NCI-H446 treated with DMSO at 0.1 percent for 48 hours (cell line): ENCODE measurements at regions not wholly inside any gene's neighbourhood (a gene's known extent, or its start where the extent isn't known, plus 50 kb on each side); places are given as distances from the start of the nearest gene placed in this dataset.

Experiments
- DNase-seq: peaks from one replicate; lab custom pipeline; 2025; lab: John Stamatoyannopoulos, UW

DNA sequence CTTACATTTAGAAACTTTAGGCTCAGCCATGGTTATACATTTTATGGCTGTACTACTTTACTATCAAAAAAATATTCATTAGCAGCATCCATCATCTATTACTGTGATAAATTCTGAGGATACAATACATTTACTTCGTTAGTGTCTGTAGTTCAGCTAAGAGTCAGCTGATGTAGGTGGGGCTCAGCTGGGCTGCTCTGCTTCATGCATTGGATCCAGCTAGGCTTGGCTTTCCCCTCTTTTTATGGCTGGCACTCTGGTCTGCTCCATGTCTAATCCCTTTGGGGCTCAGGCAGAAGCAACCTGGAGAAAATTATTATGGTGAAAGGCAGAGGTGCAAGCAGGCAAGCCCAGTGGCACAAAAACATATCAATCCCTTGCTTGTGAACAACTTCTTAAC, 930.1 kb upstream of the NR2F2 start:
- no peak for DNase-seq

DNA sequence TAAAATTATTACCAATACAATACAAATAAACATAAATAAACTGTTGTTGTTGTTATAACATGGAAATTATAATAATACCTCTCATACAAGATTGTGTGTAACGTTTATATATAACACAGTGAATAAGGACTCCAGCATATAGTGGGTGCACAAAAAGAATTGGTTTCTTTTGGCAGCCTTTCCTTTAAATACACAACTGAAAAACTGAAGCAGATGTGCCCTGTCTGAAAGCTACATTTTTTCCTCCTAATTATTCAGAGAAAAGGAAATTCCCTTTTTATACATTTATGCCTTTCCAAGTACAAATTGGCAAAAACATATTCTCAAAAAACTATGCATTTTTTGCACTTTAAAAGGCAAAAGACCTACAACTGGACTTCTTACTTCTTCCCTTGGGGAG, 928.9 kb upstream of the NR2F2 start:
- DNase-seq, result no peak

DNA sequence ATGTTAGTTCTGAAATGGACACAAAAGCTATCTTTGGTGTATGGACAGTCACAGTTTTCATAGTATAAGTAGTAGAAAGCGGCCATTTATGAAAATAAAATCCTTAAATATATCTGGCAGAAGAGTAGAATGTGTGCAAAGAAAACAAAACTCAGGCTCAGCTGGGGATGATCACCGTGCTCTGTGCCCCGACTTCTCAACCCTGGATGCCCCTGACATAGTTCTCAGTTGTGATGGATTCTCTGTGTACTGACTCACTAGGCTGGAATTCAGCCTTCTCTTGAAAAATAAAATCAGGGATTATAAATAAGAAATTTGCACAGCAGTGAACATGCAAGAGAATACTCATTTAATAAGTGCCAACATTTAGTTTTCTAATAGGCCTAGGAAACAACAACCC, 925.1 kb upstream of the NR2F2 start:
- DNase-seq, result no peak

DNA sequence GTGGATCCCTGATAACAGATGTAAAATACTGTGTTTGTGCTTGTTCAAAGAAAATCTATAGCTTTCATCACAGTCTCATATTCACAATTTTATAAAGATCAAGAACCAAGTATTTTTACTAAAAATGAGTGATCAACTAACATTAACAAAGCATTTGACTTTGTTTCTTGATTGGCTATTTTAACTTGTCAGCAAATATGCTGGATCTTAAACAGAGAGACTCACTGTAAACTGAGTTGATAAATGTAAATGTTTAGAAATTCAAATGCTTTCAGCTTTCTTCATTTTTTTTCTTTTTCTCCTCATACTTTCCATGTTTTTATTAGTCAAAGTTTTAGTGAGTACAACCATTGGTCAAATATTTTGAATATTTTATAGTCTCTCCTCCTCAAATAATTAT, 923.0 kb upstream of the NR2F2 start:
- DNase-seq, result no peak

DNA sequence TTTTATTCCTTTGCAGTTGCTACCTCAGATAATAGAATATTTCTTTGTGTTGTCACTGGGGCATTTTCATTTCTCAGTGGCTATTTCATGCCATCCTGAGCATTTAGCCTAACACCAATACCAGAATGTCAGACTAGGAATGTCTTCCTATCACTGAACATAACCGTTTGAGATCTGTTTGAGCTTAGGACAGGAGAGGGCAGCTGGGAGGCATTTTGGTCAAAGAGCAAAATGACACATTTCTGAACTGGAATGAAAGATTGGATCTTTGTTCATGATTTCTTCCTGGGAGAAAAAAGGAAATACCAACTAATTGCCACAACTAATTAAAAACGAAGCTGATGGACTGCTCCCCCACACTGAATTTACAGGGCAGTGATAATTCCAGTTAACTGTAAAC, 921.3 kb upstream of the NR2F2 start:
- DNase-seq, result no peak

DNA sequence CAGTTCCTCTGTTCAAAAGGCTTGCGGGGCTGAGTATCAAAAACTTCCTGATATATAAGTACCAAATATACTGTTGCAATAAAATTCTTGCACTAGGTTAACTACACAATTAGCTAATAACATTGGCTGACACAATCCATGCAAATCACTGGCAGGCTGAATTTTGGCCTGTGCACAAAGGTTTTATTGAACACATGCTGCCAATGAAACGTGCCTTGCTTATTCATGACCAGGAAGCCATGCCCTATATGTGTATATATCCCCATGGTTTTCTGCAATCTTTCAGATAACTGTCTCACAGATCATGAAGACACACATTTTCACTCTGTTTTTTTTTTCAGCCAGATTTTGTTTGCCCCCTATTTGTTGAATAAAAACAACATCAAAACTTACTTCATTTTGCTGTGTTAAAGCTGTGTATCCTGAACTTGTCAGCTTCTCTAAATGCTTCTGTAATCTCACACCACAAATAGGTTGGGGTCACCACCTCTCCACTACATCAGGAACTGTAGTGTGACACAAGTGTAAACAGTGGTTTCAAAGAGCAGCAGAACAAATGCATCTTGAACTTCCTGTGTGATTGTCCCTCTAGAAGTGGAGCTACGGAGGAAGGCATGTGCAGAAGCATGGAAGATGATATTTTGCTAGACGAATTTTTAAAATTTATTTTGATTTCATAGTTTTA, 920.7 kb upstream of the NR2F2 start:
- no peak for DNase-seq

DNA sequence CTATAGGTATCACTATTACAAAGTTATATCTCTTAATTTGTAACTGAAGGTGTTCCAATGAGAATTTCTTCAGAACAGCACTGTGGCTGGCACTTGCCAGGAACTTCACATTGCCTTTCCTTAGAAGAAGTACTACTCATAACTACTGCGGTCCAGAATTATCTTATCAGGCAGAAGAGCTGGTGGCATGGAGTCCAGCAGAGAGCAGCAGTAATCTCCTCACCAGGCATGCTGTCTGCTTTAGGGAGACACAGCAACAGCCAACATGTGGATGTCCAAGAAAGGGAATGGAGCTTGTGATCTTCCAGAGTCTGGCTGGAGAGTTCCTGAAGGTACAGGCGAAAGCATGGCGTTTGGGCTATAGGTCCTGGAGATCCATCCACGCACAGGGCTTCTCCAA, 919.7 kb upstream of the NR2F2 start:
- no peak for DNase-seq

DNA sequence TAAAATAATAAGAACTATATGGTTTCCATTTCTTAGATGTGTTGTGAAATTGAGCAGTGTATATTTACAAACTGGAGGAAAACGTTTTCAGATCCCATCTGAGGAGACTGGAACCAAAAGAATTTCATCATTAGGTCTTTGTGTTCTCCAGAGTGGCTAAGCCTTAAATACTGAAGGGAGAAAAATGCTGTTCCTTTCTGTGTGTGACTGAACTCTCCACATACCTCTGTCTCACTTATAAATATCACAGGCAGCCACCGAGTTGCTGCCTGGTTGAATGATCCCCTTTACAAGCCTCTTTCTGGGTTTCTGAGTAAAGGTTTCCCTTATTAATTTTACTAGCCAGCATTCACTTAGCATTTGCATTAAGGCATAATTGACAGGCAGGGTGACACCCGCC, 913.9 kb upstream of the NR2F2 start:
- DNase-seq, result no peak

DNA sequence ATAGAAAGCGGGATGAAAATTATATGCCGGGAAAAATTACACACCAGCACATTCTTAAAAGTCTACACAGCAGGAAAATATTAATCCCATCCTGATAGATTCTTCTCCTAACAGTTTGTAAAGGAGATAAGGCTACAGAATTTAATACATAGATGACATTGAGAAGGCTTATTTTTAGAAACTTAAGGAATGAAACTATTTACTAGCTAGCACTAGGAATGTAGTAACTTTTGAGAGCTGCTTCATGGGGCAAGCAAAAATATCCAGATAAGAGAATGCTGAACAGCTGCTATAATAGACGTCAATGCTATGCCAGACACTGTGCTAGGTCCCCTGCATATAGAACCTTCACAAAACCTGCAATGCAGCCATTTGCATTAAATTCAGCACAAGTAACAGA, 912.7 kb upstream of the NR2F2 start:
- DNase-seq, result no peak

DNA sequence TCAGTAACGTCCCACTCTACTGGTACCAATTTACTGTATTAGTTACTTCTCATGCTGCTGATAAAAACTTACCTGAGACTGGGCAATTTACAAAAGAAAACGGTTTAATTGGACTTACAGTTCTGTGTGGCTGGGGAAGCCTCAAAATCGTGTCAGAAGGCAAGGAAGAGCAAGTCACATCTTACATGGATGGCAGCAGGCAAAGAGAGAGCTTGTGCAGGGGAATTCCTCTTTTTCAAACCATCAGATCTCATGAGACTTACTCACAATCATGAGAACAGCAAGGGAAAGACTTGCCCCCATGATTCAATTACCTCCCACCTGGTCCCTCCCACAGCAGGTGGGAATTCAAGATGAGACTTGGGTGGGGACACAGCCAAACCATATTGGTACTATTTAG, 908.2 kb upstream of the NR2F2 start:
- no peak for DNase-seq

DNA sequence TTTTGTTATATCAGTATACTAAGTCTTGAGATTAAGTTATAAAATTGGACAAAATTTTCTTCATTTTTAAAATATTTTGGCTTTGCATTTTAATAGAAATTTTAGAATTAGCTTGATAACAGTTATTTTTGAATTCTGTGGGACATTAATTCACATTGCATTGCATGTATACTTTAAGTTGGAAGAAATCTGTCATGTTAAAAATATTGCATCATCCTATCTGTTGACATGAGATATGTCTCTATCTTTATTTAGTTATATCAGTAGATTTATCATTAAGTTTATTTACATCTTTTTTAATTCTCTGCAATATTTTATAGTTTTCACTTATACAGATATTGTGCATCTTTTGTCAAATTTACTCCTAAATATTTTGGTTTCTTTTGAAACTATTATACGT, 904.6 kb upstream of the NR2F2 start:
- DNase-seq, result no peak

DNA sequence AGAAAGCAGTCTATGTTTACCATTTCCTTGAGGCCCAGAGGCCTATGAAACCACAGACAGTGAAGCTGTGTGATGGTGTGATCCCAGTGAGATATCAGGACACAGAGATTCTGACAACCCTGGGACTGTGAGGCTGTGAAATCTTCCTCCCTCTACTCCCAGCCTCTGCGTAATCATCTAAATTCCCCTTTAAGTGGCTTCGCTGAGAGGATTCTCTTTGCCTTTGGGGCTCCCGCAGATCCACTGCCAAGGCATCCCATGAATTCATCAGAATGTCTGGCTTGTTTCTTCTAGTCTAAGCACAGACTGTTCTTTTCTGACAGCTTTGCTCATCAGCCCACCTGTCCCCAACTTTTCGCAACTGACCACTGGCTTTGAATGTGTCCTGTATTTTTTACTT, 901.2 kb upstream of the NR2F2 start:
- no peak for DNase-seq

DNA sequence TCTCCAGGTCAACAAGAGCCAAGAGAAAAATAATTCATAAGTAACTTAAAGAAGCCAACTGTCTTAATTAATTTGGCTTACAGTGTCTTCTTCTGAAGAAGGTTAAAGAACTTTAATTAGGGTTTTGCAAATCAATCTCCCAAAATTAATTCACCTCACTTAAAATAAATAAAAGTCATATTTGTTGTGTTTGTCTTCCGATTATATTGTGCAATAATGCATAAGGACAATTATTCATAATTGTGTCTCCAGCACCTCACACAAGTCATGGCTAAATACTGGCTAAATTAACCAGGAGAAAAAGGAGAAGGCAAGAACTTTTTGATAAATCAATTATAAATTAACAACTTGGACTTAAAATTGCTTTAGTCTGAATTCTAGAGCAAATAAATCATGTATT, 899.0 kb upstream of the NR2F2 start:
- DNase-seq, result no peak

DNA sequence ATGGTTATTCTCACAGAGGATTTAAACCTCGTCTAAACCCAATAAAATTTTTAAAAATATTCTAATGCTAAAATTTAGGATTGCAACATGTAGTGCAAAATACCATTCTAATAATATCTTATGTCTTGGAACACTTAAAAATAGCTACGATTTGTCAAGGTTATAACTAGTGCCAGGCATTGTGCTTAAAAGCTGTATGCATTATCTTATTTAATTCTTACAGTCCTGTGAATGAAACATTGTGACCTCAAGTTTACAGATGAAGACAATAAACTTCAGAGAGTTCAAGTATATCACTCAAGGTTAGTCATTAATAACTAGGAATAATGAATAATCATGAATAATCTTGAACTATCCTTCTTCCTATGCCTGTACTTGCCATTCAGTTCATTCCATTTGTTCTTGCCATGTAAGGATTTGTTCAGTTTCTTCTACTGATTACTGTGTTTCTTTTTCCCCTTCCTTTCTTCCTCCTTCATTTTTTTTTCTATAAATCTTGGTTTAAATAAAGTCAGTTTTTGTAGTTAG, 897.6 kb upstream of the NR2F2 start:
- no peak for DNase-seq

DNA sequence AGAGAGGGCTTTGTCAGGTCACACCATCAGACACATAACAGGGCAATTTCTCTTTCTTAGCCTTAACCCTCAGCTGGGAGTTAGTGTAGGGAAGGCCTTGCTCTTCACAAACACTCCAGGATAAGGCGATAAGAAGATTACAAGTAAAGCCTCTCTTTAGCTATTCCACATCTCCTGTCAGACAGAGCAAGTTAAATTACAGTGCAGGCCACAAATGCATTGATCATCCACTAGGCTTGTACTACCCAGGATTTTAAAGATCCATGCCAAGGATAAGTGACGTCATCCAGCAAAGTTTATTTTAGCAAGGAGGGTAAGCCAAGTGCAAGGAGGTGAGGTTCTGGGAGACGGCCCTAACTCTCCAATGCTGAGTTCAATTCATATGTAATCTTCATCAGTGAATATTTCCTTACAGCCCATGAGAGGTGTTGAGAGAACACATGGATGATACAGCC, 890.6 kb upstream of the NR2F2 start:
- DNase-seq, result no peak

DNA sequence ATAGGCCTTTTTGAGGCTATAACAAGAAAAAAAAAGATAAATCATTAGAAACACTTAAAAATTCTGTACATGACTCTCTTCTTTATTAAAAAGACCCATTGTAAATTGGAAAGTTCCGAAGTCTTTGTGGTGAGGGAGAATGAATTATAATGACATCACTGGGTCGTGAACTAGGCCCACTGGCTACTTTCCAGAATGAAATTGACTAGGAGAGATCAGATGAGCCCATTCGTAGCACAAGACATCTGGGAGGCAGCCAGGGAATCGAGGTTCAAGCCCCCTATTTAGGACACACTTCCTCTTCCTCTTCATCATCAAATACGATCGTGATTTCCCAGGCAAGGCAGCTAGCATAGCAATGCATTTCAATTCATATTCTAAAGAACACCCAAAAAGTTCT, 889.8 kb upstream of the NR2F2 start:
- no peak for DNase-seq

DNA sequence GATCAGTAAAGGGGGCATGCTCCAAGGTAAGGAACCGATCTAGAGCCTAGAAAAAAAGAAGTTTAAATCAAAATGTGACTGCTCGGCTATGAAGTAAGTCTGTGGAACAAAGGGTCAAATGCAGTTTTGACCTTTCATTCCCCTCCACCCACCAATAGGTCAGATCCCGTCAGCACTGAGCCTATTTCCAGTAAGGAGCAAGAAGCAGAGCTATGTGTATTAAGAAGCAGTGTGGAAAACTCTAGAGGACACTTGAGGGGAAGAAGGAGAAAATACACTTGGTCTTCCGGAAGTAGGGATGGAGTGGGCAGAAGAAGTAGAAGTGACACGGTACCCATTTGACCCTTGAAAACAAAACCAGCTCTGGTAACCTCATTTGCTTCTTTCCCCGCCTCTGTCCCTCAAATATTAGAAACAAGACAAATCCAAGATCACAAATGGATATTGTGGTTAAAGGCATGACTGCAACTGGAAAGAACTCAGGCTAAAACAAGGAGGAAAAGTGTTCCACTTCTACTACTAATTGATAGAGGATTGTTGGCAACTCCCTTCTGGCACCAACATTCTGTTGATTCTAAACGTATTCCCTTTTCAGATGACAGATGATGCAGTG, 888.3 kb upstream of the NR2F2 start:
- DNase-seq, result no peak

DNA sequence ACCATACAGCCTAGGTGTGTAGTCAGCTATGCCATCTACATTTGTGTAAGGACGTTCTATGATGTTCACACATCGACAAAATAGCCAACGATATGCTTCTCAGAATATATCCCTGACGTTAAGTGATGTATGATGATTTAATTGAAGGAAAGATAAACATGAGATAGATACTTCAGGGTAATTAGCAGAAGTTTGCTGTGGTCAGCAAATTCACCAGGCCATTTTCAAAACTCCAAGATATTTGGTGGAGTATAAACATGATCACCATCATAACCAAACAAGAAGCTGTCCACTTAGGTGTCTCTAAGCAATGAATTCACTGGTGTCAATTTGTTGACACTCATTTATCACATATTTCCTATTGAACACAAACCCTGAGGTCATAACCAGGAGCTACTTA, 885.6 kb upstream of the NR2F2 start:
- DNase-seq, result no peak

DNA sequence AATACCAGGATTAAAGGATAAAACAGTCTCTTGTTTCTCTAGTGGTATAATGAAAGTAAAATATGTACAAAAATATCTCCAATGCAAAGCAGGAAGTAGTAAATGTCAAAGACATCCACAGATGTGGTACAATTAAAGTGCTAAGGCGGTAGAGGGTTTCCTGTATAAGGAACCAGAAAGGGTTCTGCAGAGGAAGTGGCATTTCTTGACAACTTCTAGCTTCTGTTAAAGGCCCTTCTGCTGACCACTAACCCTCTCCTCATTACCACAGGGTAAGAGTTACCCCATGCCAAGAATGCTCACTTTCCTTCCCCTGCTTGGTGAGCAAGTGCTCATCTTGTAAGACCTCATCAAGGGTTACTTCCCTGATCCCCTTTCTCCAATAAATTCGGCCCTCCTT, 883.6 kb upstream of the NR2F2 start:
- no peak for DNase-seq

DNA sequence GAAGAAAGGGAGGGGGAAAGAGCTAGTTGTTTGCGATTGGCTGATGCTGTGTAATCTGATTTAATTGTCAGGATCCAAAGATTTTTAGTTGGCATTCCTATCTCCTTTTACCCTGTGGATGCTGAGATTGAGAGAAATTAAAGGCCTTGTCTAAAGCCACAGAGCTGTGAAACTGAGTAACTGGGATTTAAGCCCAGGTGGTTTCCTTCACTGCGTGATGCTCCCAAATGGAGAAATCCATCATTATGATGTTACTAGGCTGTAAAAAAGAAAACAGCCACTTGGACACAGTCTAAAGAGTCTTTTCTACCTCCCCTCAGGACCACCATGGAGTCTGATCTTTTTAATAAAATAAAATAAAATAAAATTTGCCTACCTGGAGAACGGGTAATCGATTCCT, 883.0 kb upstream of the NR2F2 start:
- no peak for DNase-seq

DNA sequence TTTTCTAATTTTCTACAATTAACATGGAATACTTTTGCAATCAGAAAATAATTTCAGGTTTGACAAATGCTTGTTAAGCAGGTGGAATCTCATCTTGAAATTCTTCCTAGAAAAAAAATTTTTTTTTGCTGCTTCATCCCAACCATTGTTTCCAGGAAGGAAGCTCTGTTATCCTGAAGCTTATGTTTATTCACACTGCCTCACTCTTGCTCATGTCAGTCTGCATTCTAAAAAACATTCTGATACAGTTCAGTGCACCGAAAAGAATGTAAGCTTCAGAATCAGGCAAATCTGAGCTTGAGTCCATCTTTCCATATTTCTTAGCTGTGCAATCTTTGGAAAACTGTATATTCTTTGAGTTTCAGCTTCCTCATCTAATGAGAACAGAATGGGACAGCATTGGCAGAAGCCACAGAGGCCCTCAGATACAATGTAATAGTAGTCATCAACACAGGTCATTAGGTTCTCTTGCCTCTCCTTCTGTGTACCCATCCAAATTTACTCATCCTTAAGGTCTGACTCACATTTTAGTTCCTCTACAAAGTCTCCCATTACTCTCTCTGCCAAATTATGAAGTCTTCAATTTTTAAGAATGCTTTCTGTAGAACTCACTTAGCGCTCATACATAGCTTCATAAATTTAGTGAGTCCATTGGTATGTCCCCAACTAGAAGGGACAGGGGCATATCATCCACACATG, 881.8 kb upstream of the NR2F2 start:
- no peak for DNase-seq

DNA sequence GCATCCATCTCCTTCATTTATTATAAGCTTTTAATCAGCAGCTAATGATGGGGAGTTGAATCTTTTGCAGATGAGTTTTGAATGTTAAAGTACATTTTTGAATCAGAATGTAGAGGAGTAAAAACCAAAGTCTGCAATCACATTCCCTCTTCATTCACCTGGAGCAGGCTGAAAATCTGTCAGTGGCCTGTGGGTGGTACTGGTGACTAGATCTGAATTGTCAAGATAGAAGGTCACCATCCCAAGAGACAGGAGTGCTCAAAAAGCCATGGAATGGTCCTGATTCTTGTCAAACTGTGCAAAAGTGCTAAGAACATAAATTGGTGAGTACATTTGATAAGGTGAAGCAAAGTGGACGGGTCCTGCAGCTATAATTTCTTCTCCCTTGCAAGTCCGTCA, 881.3 kb upstream of the NR2F2 start:
- no peak for DNase-seq

DNA sequence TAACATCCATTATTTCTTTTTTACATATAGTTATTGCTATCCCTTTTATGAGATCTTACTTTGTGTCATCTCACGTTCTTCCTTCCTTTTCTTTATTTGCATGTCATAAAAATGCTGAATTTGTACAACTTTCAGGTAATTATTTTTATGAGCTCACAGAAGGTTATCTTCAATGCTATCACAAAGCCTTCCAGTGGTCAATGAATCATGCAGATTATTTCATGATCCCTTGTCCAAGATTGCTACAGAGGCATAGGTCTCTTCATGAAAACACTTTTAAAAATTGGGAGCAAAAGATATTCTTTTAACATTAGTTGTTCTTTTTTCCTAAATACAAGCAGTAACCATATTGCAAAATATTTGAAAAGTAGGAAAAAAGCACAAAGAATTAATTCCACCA, 880.1 kb upstream of the NR2F2 start:
- no peak for DNase-seq
